ENCODE measurements at regions not wholly inside any gene's neighbourhood (a gene's known extent, or its start where the extent isn't known, plus 50 kb on each side); places are given as distances from the start of the nearest gene placed in this dataset.

DNA sequence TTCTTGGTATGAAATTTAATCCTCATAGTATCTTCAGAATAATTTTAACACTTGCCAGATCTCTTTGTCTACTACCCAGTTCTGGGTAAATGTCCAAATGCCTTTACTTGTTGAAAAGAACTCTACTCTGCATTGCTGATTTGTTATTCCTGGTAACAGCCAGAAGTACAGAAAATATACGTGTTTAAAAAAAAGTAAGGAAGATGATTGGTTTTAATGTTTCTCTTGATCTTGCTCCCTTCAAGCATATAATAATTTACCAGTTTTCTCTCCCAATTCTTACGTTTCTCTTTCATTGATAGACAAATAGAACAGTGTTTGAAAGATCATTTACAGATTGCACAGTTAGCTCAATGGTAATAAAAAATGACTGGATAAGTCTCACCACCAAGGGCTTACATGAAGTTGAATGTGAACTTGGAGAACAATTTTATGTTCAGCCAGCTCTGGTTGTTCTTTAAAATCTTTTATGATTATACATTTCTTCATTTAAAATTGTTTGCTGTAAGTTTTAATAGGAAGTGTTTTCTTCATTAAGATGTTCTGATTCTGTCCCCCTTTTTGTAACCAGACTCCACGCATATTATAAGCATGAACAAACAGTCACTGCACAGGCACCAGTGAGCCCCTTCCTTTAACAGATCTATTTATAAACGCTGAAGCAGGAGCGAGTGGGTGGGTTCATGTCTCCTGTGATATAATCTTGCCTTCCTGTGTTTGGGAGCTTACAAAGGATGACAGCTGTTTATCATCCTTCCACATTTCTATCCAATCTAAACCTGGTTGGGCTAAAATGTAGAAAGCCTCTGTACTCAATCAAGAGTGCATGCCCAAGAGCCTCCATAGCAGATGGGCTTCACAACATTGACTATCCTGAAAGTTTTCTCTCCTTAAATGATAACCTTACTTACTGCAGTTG, 299.5 kb downstream of the PRL start:
- H2BK120ac ChIP-seq (ENCODE audit: low read depth, low read length) = peak overlapping the region; percentile 51
- peaks cover 0 to 10% of the 10 kb centered on the region in 2 experiments; a peak in 1 of 4 replicates for H3K79me1 ChIP-seq (ENCODE audit: low read depth in 1 of 2, low read length in 2 of 2)
- peak overlapping the region; percentile 6; the same call in 1 of the 2 replicates for H4K91ac ChIP-seq (ENCODE audit: insufficient read depth, low read depth, low read length)
- no peak overlapping the region for H3K9ac ChIP-seq (ENCODE audit: low read depth, low read length)
- ChIA-PET POLR2A (ENCODE audit: unreplicated experiment) (no interaction called here), CTCF (no interaction called here)
- H3K4me1 ChIP-seq (ENCODE audit: control insufficient read depth, insufficient read depth, low read length) = peaks cover 11% of the 10 kb centered on the region
- dilution Hi-C loops (cut with HindIII; ENCODE audit: low sequenced_read_pairs, unreplicated experiment) = no loop called here
- peak overlapping the region in 1 of 2 experiments; percentile 59; a peak in 1 of 4 replicates for H4K8ac ChIP-seq (ENCODE audit: low read depth in 2 of 2, low read length in 2 of 2)
- in situ Hi-C loops (cut with MboI; ENCODE audit: low sequenced_read_pairs) = no loop called here
- H2BK20ac ChIP-seq (ENCODE audit: low read depth, low read length) = no peak overlapping the region
- no peaks in the 10 kb centered on the region for H3K27me3 ChIP-seq (ENCODE audit: control insufficient read depth, insufficient read depth, low read length)
- H4K5ac ChIP-seq (ENCODE audit: low read depth, low read length) = peak overlapping the region; percentile 71; the same call in 1 of the 2 replicates
- H3K23ac ChIP-seq (ENCODE audit: low read depth, low read length) = no peak overlapping the region
- peak overlapping the region; percentile 70; the same call in 1 of the 2 replicates for H3K18ac ChIP-seq (ENCODE audit: low read depth, low read length)
- no peak overlapping the region for H2AK9ac ChIP-seq (replicated peaks; ENCODE audit: low read depth, low read length, poor library complexity)
- BruUV-seq (replicated peaks) = no TSS peak
- H3K4me3 ChIP-seq (ENCODE audit: insufficient read depth, low read depth, low read length) = no peak overlapping the region
- H2BK5ac ChIP-seq (ENCODE audit: low read depth, low read length, poor library complexity, severe bottlenecking) = peak overlapping the region; percentile 42
- H2AK5ac ChIP-seq (ENCODE audit: low read depth, low read length) = no peak overlapping the region
- DNase-seq (peak; percentile 59), ATAC-seq (ENCODE audit: low read depth) (peak; percentile 67)
- H3K9me1 ChIP-seq (ENCODE audit: insufficient read depth, low read length) = peaks cover 10% of the 10 kb centered on the region
- no peak overlapping the region for H3K27ac ChIP-seq (ENCODE audit: insufficient read depth, low read length)
- H3K56ac ChIP-seq (ENCODE audit: extremely low read depth, insufficient read depth, low read length) = no peak overlapping the region
- H3K36me3 ChIP-seq (ENCODE audit: control insufficient read depth, insufficient read depth, low read length) = no peaks in the 10 kb centered on the region
- intact Hi-C loops (cut with micrococcal nuclease) = no loop called here
- 0 out of 2 replicates have a peak overlapping the region, but pooled peaks have one; percentile 26 for H3K4ac ChIP-seq (ENCODE audit: low read depth, low read length)
- H4K20me1 ChIP-seq (ENCODE audit: insufficient read depth, low read length) = no peaks in the 10 kb centered on the region
- H3K9me3 ChIP-seq (ENCODE audit: control insufficient read depth, insufficient read depth, low read length) = no peaks in the 10 kb centered on the region
- H2BK15ac ChIP-seq (ENCODE audit: low read depth, low read length) = no peak overlapping the region
- H3K14ac ChIP-seq (replicated peaks; ENCODE audit: low read depth, low read length) = peak overlapping the region; percentile 22; the same call in 1 of the 2 replicates
- H2AFZ ChIP-seq (replicated peaks; ENCODE audit: low read length, poor library complexity) = no peak overlapping the region
- peak overlapping the region; percentile 68 for H3K4me2 ChIP-seq (ENCODE audit: low read depth, low read length)
- TF ChIP-seq RFX5 (IDR thresholded peaks at IDR 0.05; ENCODE audit: low read depth, low read length) (no peak), MAZ (IDR thresholded peaks at IDR 0.05; ENCODE audit: borderline replicate concordance, low read depth, low read length) (no peak), FOS (IDR thresholded peaks at IDR 0.05; ENCODE audit: low read depth, low read length) (no peak), RCOR1 (IDR thresholded peaks at IDR 0.05; ENCODE audit: insufficient replicate concordance, low read length) (no peak), NFE2L2 (IDR thresholded peaks at IDR 0.05; ENCODE audit: low read depth, low read length) (no peak), SMC3 (IDR thresholded peaks at IDR 0.05; ENCODE audit: low read depth, low read length) (no peak), MXI1 (IDR thresholded peaks at IDR 0.05; ENCODE audit: borderline replicate concordance, low read depth, low read length) (no peak), BHLHE40 (IDR thresholded peaks at IDR 0.05; ENCODE audit: low read depth, low read length) (no peak), RAD21 (IDR thresholded peaks at IDR 0.05; ENCODE audit: low read length) (no peak), POLR2A (IDR thresholded peaks at IDR 0.05; ENCODE audit: low read depth, low read length) (no peak), CHD1 (IDR thresholded peaks at IDR 0.05; ENCODE audit: low read depth, low read length) (no peak), MAFK (IDR thresholded peaks at IDR 0.05; ENCODE audit: low read depth, low read length) (no peak)
- TF ChIP-seq, protein P1, sequence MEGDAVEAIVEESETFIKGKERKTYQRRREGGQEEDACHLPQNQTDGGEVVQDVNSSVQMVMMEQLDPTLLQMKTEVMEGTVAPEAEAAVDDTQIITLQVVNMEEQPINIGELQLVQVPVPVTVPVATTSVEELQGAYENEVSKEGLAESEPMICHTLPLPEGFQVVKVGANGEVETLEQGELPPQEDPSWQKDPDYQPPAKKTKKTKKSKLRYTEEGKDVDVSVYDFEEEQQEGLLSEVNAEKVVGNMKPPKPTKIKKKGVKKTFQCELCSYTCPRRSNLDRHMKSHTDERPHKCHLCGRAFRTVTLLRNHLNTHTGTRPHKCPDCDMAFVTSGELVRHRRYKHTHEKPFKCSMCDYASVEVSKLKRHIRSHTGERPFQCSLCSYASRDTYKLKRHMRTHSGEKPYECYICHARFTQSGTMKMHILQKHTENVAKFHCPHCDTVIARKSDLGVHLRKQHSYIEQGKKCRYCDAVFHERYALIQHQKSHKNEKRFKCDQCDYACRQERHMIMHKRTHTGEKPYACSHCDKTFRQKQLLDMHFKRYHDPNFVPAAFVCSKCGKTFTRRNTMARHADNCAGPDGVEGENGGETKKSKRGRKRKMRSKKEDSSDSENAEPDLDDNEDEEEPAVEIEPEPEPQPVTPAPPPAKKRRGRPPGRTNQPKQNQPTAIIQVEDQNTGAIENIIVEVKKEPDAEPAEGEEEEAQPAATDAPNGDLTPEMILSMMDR (conservative IDR thresholded peaks at IDR 0.05; ENCODE audit: low read depth, low read length) = no peak
- TF ChIP-seq, protein P2, sequence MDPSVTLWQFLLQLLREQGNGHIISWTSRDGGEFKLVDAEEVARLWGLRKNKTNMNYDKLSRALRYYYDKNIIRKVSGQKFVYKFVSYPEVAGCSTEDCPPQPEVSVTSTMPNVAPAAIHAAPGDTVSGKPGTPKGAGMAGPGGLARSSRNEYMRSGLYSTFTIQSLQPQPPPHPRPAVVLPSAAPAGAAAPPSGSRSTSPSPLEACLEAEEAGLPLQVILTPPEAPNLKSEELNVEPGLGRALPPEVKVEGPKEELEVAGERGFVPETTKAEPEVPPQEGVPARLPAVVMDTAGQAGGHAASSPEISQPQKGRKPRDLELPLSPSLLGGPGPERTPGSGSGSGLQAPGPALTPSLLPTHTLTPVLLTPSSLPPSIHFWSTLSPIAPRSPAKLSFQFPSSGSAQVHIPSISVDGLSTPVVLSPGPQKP (IDR thresholded peaks at IDR 0.05; ENCODE audit: borderline replicate concordance, low read depth, low read length) = no peak
- no CpG with 5 or more reads among the region's 5 CpGs for WGBS, 2 experiments (ENCODE audit: extremely low coverage in 2 of 2, insufficient read length in 1 of 2)
